Lung (tissue), 11 donors: ENCODE measurements at regions not wholly inside any gene's neighbourhood (a gene's known extent, or its start where the extent isn't known, plus 50 kb on each side); places are given as distances from the start of the nearest gene placed in this dataset.

Experiments used
- ATAC-seq: fragments of 200-7000 bp; cut with Tn5 transposase; one replicate; pipeline ENCODE4 v1.9.1; 2020; ENCODE audit warnings: moderate number of reproducible peaks; ENCODE audit not compliant: insufficient read depth, low FRiP score
- DNase-seq, 3 donors: peaks; one replicate each; pipeline ENCODE4 v3.0.0-alpha.2; 2013 to 2017
- H3K27ac ChIP-seq, 2 donors: one replicate each; pipeline ENCODE4 v1.5.1; 2013; ENCODE audit warnings: mild to moderate bottlenecking in 2 of 2, moderate library complexity in 2 of 2, control low read depth in 1 of 2, inconsistent platforms in 1 of 2, low read depth in 1 of 2, low read length in 1 of 2
- H3K27me3 ChIP-seq, 3 donors: one replicate each; pipeline ENCODE4 v1.5.1; 2013; ENCODE audit warnings: low read length in 2 of 3; ENCODE audit not compliant: control insufficient read depth in 3 of 3, insufficient read depth in 3 of 3
- H3K36me3 ChIP-seq, 4 donors: one replicate each; pipeline ENCODE4 v1.5.1; 2013; ENCODE audit warnings: low read length in 4 of 4, mild to moderate bottlenecking in 1 of 4, moderate library complexity in 1 of 4; ENCODE audit not compliant: control insufficient read depth in 4 of 4, insufficient read depth in 4 of 4
- H3K4me1 ChIP-seq, 5 donors: one replicate each; pipeline ENCODE4 v1.5.1; 2013; ENCODE audit warnings: low read length in 5 of 5, mild to moderate bottlenecking in 2 of 5, moderate library complexity in 1 of 5; ENCODE audit not compliant: control insufficient read depth in 5 of 5, insufficient read depth in 5 of 5
- H3K4me3 ChIP-seq: one replicate; pipeline ENCODE4 v1.5.1; 2013; ENCODE audit warnings: mild to moderate bottlenecking, control low read depth, moderate library complexity
- H3K9ac ChIP-seq, 2 donors: one replicate each; pipeline ENCODE4 v1.5.1; 2013; ENCODE audit warnings: low read length in 2 of 2, control low read depth in 1 of 2; ENCODE audit not compliant: insufficient read depth in 1 of 2
- H3K9me3 ChIP-seq, 4 donors: one replicate each; pipeline ENCODE4 v1.5.1; 2013; ENCODE audit warnings: low read length in 3 of 4, mild to moderate bottlenecking in 1 of 4, moderate library complexity in 1 of 4; ENCODE audit not compliant: control insufficient read depth in 4 of 4, insufficient read depth in 3 of 4
- CTCF ChIP-seq: IDR thresholded peaks from 2 replicates; pipeline ENCODE4 v1.5.1; 2012; ENCODE audit warnings: mild to moderate bottlenecking; ENCODE audit errors: control extremely low read depth, extremely low read depth
- WGBS, 2 donors: extraction: QIAGEN DNeasy Blood & Tissue Kit; methylation state at CpG; one replicate each; pipeline ENCODE4 v1.1.7; 2013; 5-methylcytosine and 5-hydroxymethylcytosine counted together
- donor health status: control.
- donor health status: control.
- donor health status: Bipolar disorder and iron deficiency.
- donor health status: healthy.
- donor health status: DM: yes; HTN: yes; CAD: no.

- no peaks in the 10 kb centered on the region for H3K27me3 ChIP-seq
- no peaks in the 10 kb centered on the region for H3K36me3 ChIP-seq
- H3K9ac ChIP-seq = no peak overlapping the region
Observed at GRCh38 chr11:116691771-116692177, 81.0 kb downstream of the BUD13 start.

GRCh38 chr11:116690611-116691010, 82.2 kb downstream of the BUD13 start:
- DNase-seq (no peak), ATAC-seq (no peak)
- H3K27ac ChIP-seq = no peak overlapping the region
- no peaks in the 10 kb centered on the region for H3K36me3 ChIP-seq
- H3K4me1 ChIP-seq = peaks cover 0 to 12% (median 0%) of the 10 kb centered on the region in 5 donors
- no peaks in the 10 kb centered on the region for H3K27me3 ChIP-seq
- H3K9ac ChIP-seq = no peak overlapping the region
- no peaks in the 10 kb centered on the region for H3K9me3 ChIP-seq
- no peak overlapping the region for H3K4me3 ChIP-seq
- no peak for TF ChIP-seq CTCF
- WGBS, 2 donors = 71 to 72% methylated on average over 9 of the region's 9 CpGs

More at GRCh38 chr11:116691771-116692177, 81.0 kb downstream of the BUD13 start:
- ATAC-seq (no peak), DNase-seq (peak in 2 of 3 donors; percentile 31 to 33)
- TF ChIP-seq CTCF = peak; percentile 45
- Histone ChIP-seq H3K4me3 (no peak overlapping the region), H3K9me3 (no peaks in the 10 kb centered on the region), H3K27ac (no peak overlapping the region), H3K4me1 (peaks cover 0 to 12% (median 0%) of the 10 kb centered on the region in 5 donors)
- WGBS, 2 donors = 13 to 15% methylated on average over 10 of the region's 10 CpGs

- Histone ChIP-seq H3K27ac (no peak overlapping the region), H3K9ac (no peak overlapping the region), H3K9me3 (no peaks in the 10 kb centered on the region), H3K36me3 (no peaks in the 10 kb centered on the region), H3K4me3 (no peak overlapping the region), H3K27me3 (no peaks in the 10 kb centered on the region), H3K4me1 (peaks cover 0 to 12% (median 0%) of the 10 kb centered on the region in 5 donors)
- DNase-seq (no peak), ATAC-seq (no peak)
- TF ChIP-seq CTCF = no peak
- WGBS, 2 donors = 86% methylated on average over 12 of the region's 12 CpGs
Observed at GRCh38 chr11:116689413-116690127, 83.2 kb downstream of the BUD13 start.

GRCh38 chr11:116688202-116688540, 84.6 kb downstream of the BUD13 start:
- no peak for TF ChIP-seq CTCF
- Histone ChIP-seq H3K4me1 (peaks cover 0 to 5% (median 0%) of the 10 kb centered on the region in 5 donors), H3K36me3 (no peaks in the 10 kb centered on the region), H3K27me3 (no peaks in the 10 kb centered on the region), H3K4me3 (no peak overlapping the region), H3K9me3 (peaks cover 0 to 3% (median 0%) of the 10 kb centered on the region in 4 donors), H3K9ac (no peak overlapping the region), H3K27ac (no peak overlapping the region)
- ATAC-seq (no peak), DNase-seq (no peak)
- WGBS, 2 donors = 66 to 76% methylated on average over 6 of the region's 6 CpGs
